PC-9 (cell line): ENCODE measurements at regions not wholly inside any gene's neighbourhood (a gene's known extent, or its start where the extent isn't known, plus 50 kb on each side); places are given as distances from the start of the nearest gene placed in this dataset.

ENCODE experiments used
- BruUV-seq: library from RNA; stranded (reverse); fragments of 400-500 nt; replicated peaks from 2 replicates; lab custom pipeline; 2021; lab: Mats Ljungman, UMichigan
- CTCF ChIA-PET: fragments of 300-600 bp; sonication (Branson Sonifier 250); formaldehyde crosslinking; loops from one replicate; lab custom pipeline; 2022; ENCODE audit warnings: antibody characterized with exemption; lab: Charles Lee
- POLR2A ChIA-PET: fragments of 300-600 bp; sonication (Branson Sonifier 250); formaldehyde crosslinking; loops from one replicate; lab custom pipeline; 2022; ENCODE audit warnings: antibody characterized with exemption; ENCODE audit not compliant: unreplicated experiment; lab: Charles Lee
- DNase-seq, 2 experiments: peaks; one replicate each; pipeline versions ENCODE4 v3.0.0 to v3.0.0-alpha.2; 2015 to 2022; ENCODE audit warnings: mixed read lengths in 1 of 2
- H2AFZ ChIP-seq: fragments of 200-600 bp; sonication (generic); 2 replicates; pipeline ENCODE4 v1.8.1; 2017; ENCODE audit warnings: antibody characterized with exemption
- H3F3A ChIP-seq: fragments of 200-600 bp; sonication (generic); 2 replicates; pipeline ENCODE4 v1.8.1; 2017; ENCODE audit warnings: antibody characterized with exemption, mild to moderate bottlenecking, low read depth; ENCODE audit not compliant: insufficient read depth
- H3K27ac ChIP-seq: fragments of 200-600 bp; sonication (generic); 2 replicates; pipeline ENCODE4 v1.6.1; 2016; ENCODE audit warnings: mixed run types
- H3K27me3 ChIP-seq: fragments of 200-600 bp; sonication (generic); 2 replicates; pipeline ENCODE4 v1.6.1; 2016; ENCODE audit warnings: low read depth, mixed run types; ENCODE audit not compliant: insufficient read depth
- H3K36me3 ChIP-seq: fragments of 200-600 bp; sonication (generic); 2 replicates; pipeline ENCODE4 v1.6.1; 2016; ENCODE audit warnings: low read depth, mixed run types
- H3K4me1 ChIP-seq: fragments of 200-600 bp; sonication (generic); replicated peaks from 2 replicates; pipeline ENCODE4 v1.6.1; 2016; ENCODE audit warnings: mixed run types; ENCODE audit not compliant: insufficient read depth
- H3K4me2 ChIP-seq: fragments of 200-600 bp; sonication (generic); 2 replicates; pipeline ENCODE4 v1.6.1; 2017; ENCODE audit warnings: mixed run types
- H3K4me3 ChIP-seq: fragments of 200-600 bp; sonication (generic); 2 replicates; pipeline ENCODE4 v1.6.1; 2016; ENCODE audit warnings: mixed run types
- H3K79me2 ChIP-seq: fragments of 200-600 bp; sonication (generic); 2 replicates; pipeline ENCODE4 v1.6.1; 2017; ENCODE audit warnings: low read depth, mixed run types
- H3K9me2 ChIP-seq: fragments of 200-600 bp; sonication (generic); 2 replicates; pipeline ENCODE4 v1.8.1; 2017; ENCODE audit warnings: mild to moderate bottlenecking; ENCODE audit not compliant: insufficient read depth
- H3K9me3 ChIP-seq: fragments of 200-600 bp; sonication (generic); 2 replicates; pipeline ENCODE4 v1.8.1; 2016; ENCODE audit warnings: low read depth; ENCODE audit not compliant: insufficient read depth
- H4K20me1 ChIP-seq: fragments of 200-600 bp; sonication (generic); 2 replicates; pipeline ENCODE4 v1.8.1; 2017; ENCODE audit not compliant: insufficient read depth
- EZH2 ChIP-seq: fragments of 200-600 bp; sonication (generic); IDR thresholded peaks from 2 replicates; pipeline ENCODE4 v1.8.0; 2017; ENCODE audit warnings: antibody characterized with exemption, low read depth
- intact Hi-C: fragments of 100-400 bp; cut with micrococcal nuclease; formaldehyde crosslinking; loops from one replicate; pipeline ENCODE4 v1.10.0; 2022; ENCODE audit not compliant: unreplicated experiment
- TF ChIP-seq, protein P1 (sequence below): fragments of 200-600 bp; sonication (generic); conservative IDR thresholded peaks from 2 replicates; pipeline ENCODE4 v1.6.1; 2017; ENCODE audit warnings: mixed run types, antibody characterized with exemption, mild to moderate bottlenecking, moderate library complexity

DNA sequence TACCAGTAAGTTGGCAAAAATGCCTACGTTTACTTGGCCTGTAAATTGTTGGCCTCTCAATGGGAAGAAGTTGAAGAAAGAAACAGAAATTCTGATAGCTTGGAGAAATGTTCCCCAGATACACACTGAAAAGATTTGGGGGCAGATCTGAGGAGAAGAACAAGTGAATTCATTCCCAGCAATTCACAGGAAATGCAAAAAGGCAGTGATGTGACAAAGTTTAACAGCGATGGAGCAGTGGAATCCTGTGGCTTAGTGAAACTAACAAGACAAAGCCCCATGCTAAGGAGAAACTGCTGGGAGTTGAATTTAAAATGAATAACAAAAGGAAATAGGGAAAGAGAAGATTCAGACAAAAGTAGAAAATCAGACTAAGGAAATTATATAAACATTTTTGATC, 213.2 kb upstream of the EDIL3 start:
- intact Hi-C loops, result no loop called here
- Histone ChIP-seq H3K27me3 (no peaks in the 10 kb centered on the region), H2AFZ (no peak overlapping the region), H3K9me2 (no peaks in the 10 kb centered on the region), H3K27ac (no peak overlapping the region), H3F3A (no peaks in the 10 kb centered on the region), H3K4me3 (no peak overlapping the region), H3K9me3 (no peaks in the 10 kb centered on the region), H3K79me2 (no peaks in the 10 kb centered on the region), H3K36me3 (no peaks in the 10 kb centered on the region), H3K4me1 (no peaks in the 10 kb centered on the region), H3K4me2 (no peak overlapping the region), H4K20me1 (no peaks in the 10 kb centered on the region)
- POLR2A ChIA-PET, result no interaction called here
- no peak for DNase-seq
- CTCF ChIA-PET, result no interaction called here
- BruUV-seq, result no TSS peak
- TF ChIP-seq, protein P1, sequence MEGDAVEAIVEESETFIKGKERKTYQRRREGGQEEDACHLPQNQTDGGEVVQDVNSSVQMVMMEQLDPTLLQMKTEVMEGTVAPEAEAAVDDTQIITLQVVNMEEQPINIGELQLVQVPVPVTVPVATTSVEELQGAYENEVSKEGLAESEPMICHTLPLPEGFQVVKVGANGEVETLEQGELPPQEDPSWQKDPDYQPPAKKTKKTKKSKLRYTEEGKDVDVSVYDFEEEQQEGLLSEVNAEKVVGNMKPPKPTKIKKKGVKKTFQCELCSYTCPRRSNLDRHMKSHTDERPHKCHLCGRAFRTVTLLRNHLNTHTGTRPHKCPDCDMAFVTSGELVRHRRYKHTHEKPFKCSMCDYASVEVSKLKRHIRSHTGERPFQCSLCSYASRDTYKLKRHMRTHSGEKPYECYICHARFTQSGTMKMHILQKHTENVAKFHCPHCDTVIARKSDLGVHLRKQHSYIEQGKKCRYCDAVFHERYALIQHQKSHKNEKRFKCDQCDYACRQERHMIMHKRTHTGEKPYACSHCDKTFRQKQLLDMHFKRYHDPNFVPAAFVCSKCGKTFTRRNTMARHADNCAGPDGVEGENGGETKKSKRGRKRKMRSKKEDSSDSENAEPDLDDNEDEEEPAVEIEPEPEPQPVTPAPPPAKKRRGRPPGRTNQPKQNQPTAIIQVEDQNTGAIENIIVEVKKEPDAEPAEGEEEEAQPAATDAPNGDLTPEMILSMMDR, result no peak
- no peak for TF ChIP-seq EZH2

DNA sequence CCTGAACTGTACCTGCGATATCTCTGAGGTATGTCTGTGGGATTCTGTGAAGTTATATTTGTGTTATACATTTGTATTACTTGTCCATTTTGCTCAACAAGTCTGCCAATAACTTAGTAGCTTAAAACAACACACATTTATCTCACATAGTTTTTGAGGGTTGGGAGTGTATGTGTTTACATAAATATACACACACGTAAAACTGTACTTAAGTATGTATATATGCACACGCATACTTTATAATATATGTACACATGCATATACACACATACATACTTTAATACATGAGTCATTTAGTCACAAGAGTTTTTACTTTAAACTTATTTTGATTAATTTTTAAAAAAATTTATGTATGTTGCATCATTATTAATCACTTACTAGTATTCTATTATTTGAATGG, 205.9 kb upstream of the EDIL3 start:
- no peak for DNase-seq
- POLR2A ChIA-PET, result no interaction called here

DNA sequence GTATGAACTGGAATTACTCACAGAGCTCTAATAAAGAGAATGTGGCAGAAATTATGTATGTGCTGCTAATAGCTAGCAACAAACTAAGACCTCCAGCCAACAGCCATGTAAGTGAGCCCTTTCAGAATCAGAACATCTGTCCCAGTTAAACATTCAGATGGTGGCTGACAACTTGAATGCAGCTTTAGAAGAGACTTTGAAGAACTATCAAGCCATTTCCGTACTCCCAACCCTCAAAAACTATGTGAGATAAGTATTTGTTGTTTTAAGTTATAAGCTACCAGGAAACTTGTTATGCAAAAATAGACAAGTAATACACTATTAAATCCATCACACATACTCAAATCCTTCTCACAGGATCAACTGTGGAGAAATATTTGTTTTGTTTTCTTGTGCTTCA, 205.2 kb upstream of the EDIL3 start:
- no peaks in the 10 kb centered on the region for H3K27me3 ChIP-seq
- TF ChIP-seq EZH2, result no peak
- TF ChIP-seq, protein P1, result no peak
- H4K20me1 ChIP-seq, result no peaks in the 10 kb centered on the region
- H3K9me3 ChIP-seq, result no peaks in the 10 kb centered on the region
- no peaks in the 10 kb centered on the region for H3K4me1 ChIP-seq
- no peak overlapping the region for H3K27ac ChIP-seq
- intact Hi-C loops, result no loop called here
- ChIA-PET CTCF (no interaction called here), POLR2A (interaction anchor here (0.6 kb wide), 1 partner anchor 20 kb away, joined by 3 read pairs; no protein-coding TSS in a partner anchor)
- no peak overlapping the region for H3K4me2 ChIP-seq
- H3K36me3 ChIP-seq, result no peaks in the 10 kb centered on the region
- DNase-seq, result no peak
- no peaks in the 10 kb centered on the region for H3K9me2 ChIP-seq
- no TSS peak for BruUV-seq
- H3K4me3 ChIP-seq, result no peak overlapping the region
- H3F3A ChIP-seq, result no peaks in the 10 kb centered on the region
- no peaks in the 10 kb centered on the region for H3K79me2 ChIP-seq
- H2AFZ ChIP-seq, result no peak overlapping the region

More for the DNA sequence above, 205.9 kb upstream of the EDIL3 start:
- Histone ChIP-seq H3K27ac (no peak overlapping the region), H3K4me1 (no peaks in the 10 kb centered on the region), H3K27me3 (no peaks in the 10 kb centered on the region), H3K36me3 (no peaks in the 10 kb centered on the region), H3K9me3 (no peaks in the 10 kb centered on the region), H2AFZ (no peak overlapping the region), H3K4me3 (no peak overlapping the region), H3F3A (no peaks in the 10 kb centered on the region), H3K79me2 (no peaks in the 10 kb centered on the region), H3K9me2 (no peaks in the 10 kb centered on the region), H4K20me1 (no peaks in the 10 kb centered on the region), H3K4me2 (no peak overlapping the region)
- no peak for TF ChIP-seq EZH2
- TF ChIP-seq, protein P1, result no peak
- no TSS peak for BruUV-seq
- CTCF ChIA-PET, result no interaction called here
- intact Hi-C loops, result no loop called here
